Endothelial cell of umbilical vein (primary cell): ENCODE measurements at regions not wholly inside any gene's neighbourhood (a gene's known extent, or its start where the extent isn't known, plus 50 kb on each side); places are given as distances from the start of the nearest gene placed in this dataset.

Source experiments
- EZH2 ChIP-seq: IDR thresholded peaks from 2 replicates; pipeline ENCODE4 v1.6.1; 2012; ENCODE audit warnings: borderline replicate concordance, low read depth, mild to moderate bottlenecking, moderate library complexity, low read length, inconsistent platforms; ENCODE audit not compliant: severe bottlenecking
- FOS ChIP-seq: IDR thresholded peaks from 2 replicates; pipeline ENCODE4 v1.6.1; 2011; ENCODE audit warnings: mild to moderate bottlenecking, low read length, moderate library complexity, borderline replicate concordance; ENCODE audit not compliant: insufficient read depth
- GATA2 ChIP-seq: IDR thresholded peaks from 2 replicates; pipeline ENCODE4 v1.7.0; 2011; ENCODE audit warnings: low read depth, mild to moderate bottlenecking, moderate library complexity, mixed read lengths, low read length; ENCODE audit not compliant: insufficient read length, insufficient read depth
- JUN ChIP-seq: IDR thresholded peaks from 2 replicates; pipeline ENCODE4 v1.6.1; 2011; ENCODE audit warnings: borderline replicate concordance, low read depth; ENCODE audit not compliant: insufficient read length, insufficient read depth
- MAX ChIP-seq: IDR thresholded peaks from 2 replicates; pipeline ENCODE4 v1.6.1; 2011; ENCODE audit not compliant: insufficient read depth, insufficient read length
- MYC ChIP-seq: IDR thresholded peaks from one replicate; pipeline ENCODE4 v1.6.1; 2011; ENCODE audit warnings: mild to moderate bottlenecking, low read depth, low read length
- POLR2A ChIP-seq: IDR thresholded peaks from 2 replicates; pipeline ENCODE4 v1.6.1; 2012; ENCODE audit warnings: low read depth, mild to moderate bottlenecking, control low read depth, low read length
- POLR2AphosphoS5 ChIP-seq: IDR thresholded peaks from 2 replicates; pipeline ENCODE4 v1.6.1; 2012; ENCODE audit warnings: low read depth, mild to moderate bottlenecking, control low read depth, low read length, moderate library complexity; ENCODE audit not compliant: insufficient read depth
- TF ChIP-seq, protein P1 (sequence below), 2 donors: IDR thresholded peaks; 1 replicate in 1 of 2; 2 replicates in 1 of 2; pipeline ENCODE4 v1.5.1; 2011; ENCODE audit warnings: low read length in 2 of 2, mild to moderate bottlenecking in 2 of 2, moderate library complexity in 2 of 2, control low read depth in 1 of 2, inconsistent platforms in 1 of 2, low read depth in 1 of 2; ENCODE audit not compliant: insufficient read depth in 1 of 2; ENCODE audit errors: extremely low read depth in 1 of 2

- no peak for TF ChIP-seq POLR2A
- TF ChIP-seq, protein P1, sequence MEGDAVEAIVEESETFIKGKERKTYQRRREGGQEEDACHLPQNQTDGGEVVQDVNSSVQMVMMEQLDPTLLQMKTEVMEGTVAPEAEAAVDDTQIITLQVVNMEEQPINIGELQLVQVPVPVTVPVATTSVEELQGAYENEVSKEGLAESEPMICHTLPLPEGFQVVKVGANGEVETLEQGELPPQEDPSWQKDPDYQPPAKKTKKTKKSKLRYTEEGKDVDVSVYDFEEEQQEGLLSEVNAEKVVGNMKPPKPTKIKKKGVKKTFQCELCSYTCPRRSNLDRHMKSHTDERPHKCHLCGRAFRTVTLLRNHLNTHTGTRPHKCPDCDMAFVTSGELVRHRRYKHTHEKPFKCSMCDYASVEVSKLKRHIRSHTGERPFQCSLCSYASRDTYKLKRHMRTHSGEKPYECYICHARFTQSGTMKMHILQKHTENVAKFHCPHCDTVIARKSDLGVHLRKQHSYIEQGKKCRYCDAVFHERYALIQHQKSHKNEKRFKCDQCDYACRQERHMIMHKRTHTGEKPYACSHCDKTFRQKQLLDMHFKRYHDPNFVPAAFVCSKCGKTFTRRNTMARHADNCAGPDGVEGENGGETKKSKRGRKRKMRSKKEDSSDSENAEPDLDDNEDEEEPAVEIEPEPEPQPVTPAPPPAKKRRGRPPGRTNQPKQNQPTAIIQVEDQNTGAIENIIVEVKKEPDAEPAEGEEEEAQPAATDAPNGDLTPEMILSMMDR (IDR thresholded peaks at IDR 0.05; ENCODE audit: extremely low read depth in 1 of 2, insufficient read depth in 1 of 2, low read depth in 1 of 2, low read length in 2 of 2) = no peak
- no peak for TF ChIP-seq MYC
- no peak for TF ChIP-seq MAX
- TF ChIP-seq FOS = no peak
- no peak for TF ChIP-seq EZH2
- TF ChIP-seq POLR2AphosphoS5 = no peak
- no peak for TF ChIP-seq JUN
- no peak for TF ChIP-seq GATA2
These were observed 63.7 kb upstream of the RPS13 start for GRCh38 chr11:17141156-17141555.
